ENCODE measurements at regions not wholly inside any gene's neighbourhood (a gene's known extent, or its start where the extent isn't known, plus 50 kb on each side); places are given as distances from the start of the nearest gene placed in this dataset.

- no peak for TF ChIP-seq POLR2AphosphoS5 (IDR thresholded peaks at IDR 0.05; ENCODE audit: low read depth, low read length)
- no peak for TF ChIP-seq REST (IDR thresholded peaks at IDR 0.05; ENCODE audit: insufficient read depth in 1 of 2, low read depth in 2 of 2, low read length in 2 of 2)
- no peak for TF ChIP-seq FOXP2 (optimal IDR thresholded peaks at IDR 0.05; ENCODE audit: borderline replicate concordance, extremely low read depth, extremely low read length, insufficient read depth)
- TF ChIP-seq SIN3A (IDR thresholded peaks at IDR 0.05; ENCODE audit: borderline replicate concordance, insufficient read depth, low read length): no peak
- no peak for TF ChIP-seq TAF1 (IDR thresholded peaks at IDR 0.05; ENCODE audit: borderline replicate concordance, insufficient read depth, low read length)
Observed at GRCh38 chr3:116524453-116525210, 79.3 kb upstream of the LSAMP start.

DNA sequence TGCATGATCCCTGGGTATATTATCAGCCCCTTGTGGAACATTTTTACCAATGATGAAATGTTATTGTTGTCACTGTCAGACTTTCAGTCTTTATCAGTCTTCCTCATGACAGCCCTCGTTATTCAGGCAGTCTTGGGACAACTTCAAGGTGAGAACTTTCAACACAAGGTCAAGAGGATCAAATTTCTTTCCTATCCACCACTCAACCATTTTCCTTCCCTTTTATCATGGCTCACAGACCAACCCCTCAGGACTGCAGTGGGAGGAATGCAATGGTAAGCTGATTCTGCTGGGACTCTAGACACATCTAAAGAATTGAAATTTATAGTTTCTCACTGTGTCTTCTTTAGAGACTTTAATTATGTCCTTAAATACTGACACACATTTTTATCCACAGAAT lies 107.0 kb upstream of the LSAMP start:
- TF ChIP-seq FOXP2 (optimal IDR thresholded peaks at IDR 0.05; ENCODE audit: borderline replicate concordance, extremely low read depth, extremely low read length, insufficient read depth) (no peak), SIN3A (IDR thresholded peaks at IDR 0.05; ENCODE audit: borderline replicate concordance, insufficient read depth, low read length) (no peak), TAF1 (IDR thresholded peaks at IDR 0.05; ENCODE audit: borderline replicate concordance, insufficient read depth, low read length) (no peak), POLR2AphosphoS5 (IDR thresholded peaks at IDR 0.05; ENCODE audit: low read depth, low read length) (no peak), REST (IDR thresholded peaks at IDR 0.05; ENCODE audit: insufficient read depth in 1 of 2, low read depth in 2 of 2, low read length in 2 of 2) (no peak)

- TF ChIP-seq TAF1 (IDR thresholded peaks at IDR 0.05; ENCODE audit: borderline replicate concordance, insufficient read depth, low read length): no peak
- TF ChIP-seq REST (IDR thresholded peaks at IDR 0.05; ENCODE audit: insufficient read depth in 1 of 2, low read depth in 2 of 2, low read length in 2 of 2): no peak
- no peak for TF ChIP-seq FOXP2 (optimal IDR thresholded peaks at IDR 0.05; ENCODE audit: borderline replicate concordance, extremely low read depth, extremely low read length, insufficient read depth)
- TF ChIP-seq SIN3A (IDR thresholded peaks at IDR 0.05; ENCODE audit: borderline replicate concordance, insufficient read depth, low read length): no peak
- no peak for TF ChIP-seq POLR2AphosphoS5 (IDR thresholded peaks at IDR 0.05; ENCODE audit: low read depth, low read length)
Observed at GRCh38 chr3:116553355-116553754, 108.1 kb upstream of the LSAMP start.

DNA sequence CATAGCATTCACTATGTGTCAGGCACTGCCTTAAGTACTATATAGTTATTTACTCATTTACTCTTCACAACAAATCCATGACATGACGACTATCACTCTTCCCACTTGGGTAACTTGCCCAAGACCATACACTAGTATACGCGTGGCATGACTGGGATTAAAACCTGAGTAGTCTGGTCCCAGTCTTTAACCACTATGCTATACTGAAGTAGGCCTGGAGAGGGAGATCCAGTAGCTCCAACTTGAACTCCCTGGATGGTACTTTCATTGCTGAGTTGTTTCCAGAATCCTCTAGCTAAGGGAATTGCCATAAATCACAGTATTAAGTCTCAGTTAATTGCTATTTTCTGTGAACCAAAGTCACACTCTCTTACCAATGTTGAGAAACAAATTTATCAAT lies 116.2 kb upstream of the LSAMP start:
- TF ChIP-seq REST (IDR thresholded peaks at IDR 0.05; ENCODE audit: insufficient read depth in 1 of 2, low read depth in 2 of 2, low read length in 2 of 2) (no peak), POLR2AphosphoS5 (IDR thresholded peaks at IDR 0.05; ENCODE audit: low read depth, low read length) (no peak), FOXP2 (optimal IDR thresholded peaks at IDR 0.05; ENCODE audit: borderline replicate concordance, extremely low read depth, extremely low read length, insufficient read depth) (no peak), TAF1 (IDR thresholded peaks at IDR 0.05; ENCODE audit: borderline replicate concordance, insufficient read depth, low read length) (no peak)
